ENCODE measurements at regions not wholly inside any gene's neighbourhood (a gene's known extent, or its start where the extent isn't known, plus 50 kb on each side); places are given as distances from the start of the nearest gene placed in this dataset.

DNA sequence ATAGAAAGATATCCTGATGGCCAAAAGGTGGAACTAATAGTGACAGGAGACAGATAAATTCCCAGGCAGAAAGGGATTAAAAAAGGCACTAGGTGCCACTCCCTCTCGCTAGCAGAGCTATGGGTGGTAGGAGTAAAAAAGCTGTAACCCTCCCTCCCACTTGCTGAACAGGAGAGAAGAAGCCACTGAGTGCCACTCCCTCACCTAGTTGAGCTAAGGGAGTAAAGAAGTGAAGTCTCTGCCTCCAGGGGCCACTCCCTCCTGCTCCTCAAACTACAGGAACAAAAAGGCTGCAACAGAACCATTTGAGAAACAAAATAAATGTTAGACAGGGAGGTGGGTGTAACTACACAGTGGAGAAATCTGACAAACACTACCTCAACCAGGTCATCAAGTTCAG lies 276.2 kb upstream of the EPHA6 start:
- TF ChIP-seq, protein P1, sequence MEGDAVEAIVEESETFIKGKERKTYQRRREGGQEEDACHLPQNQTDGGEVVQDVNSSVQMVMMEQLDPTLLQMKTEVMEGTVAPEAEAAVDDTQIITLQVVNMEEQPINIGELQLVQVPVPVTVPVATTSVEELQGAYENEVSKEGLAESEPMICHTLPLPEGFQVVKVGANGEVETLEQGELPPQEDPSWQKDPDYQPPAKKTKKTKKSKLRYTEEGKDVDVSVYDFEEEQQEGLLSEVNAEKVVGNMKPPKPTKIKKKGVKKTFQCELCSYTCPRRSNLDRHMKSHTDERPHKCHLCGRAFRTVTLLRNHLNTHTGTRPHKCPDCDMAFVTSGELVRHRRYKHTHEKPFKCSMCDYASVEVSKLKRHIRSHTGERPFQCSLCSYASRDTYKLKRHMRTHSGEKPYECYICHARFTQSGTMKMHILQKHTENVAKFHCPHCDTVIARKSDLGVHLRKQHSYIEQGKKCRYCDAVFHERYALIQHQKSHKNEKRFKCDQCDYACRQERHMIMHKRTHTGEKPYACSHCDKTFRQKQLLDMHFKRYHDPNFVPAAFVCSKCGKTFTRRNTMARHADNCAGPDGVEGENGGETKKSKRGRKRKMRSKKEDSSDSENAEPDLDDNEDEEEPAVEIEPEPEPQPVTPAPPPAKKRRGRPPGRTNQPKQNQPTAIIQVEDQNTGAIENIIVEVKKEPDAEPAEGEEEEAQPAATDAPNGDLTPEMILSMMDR (conservative IDR thresholded peaks at IDR 0.05; ENCODE audit: low read depth in 2 of 2) = no peak
- TF ChIP-seq EZH2 (IDR thresholded peaks at IDR 0.05; ENCODE audit: low read depth, unreplicated experiment) (no peak), CREB1 (CRISPR knock-in tag; IDR thresholded peaks at IDR 0.05; ENCODE audit: low read depth) (no peak), JUNB (IDR thresholded peaks at IDR 0.05; ENCODE audit: unreplicated experiment) (no peak)
